K562 (cell line): ENCODE measurements at regions not wholly inside any gene's neighbourhood (a gene's known extent, or its start where the extent isn't known, plus 50 kb on each side); places are given as distances from the start of the nearest gene placed in this dataset.

Experiments used
- ATAC-seq: fragments of 200-7000 bp; cut with Tn5 transposase; 3 replicates; pipeline ENCODE4 v1.9.1; 2020; ENCODE audit warnings: moderate library complexity
- BruUV-seq: library from RNA; stranded (reverse); fragments of 400-500 nt; replicated peaks from 2 replicates; lab custom pipeline; 2021; lab: Mats Ljungman, UMichigan
- CTCF ChIA-PET: fragments of 300-600 bp; formaldehyde crosslinking; extraction: SDS; loops from one replicate; lab custom pipeline; 2021; ENCODE audit warnings: low intra/inter-chr PET ratio; lab: Yijun Ruan, JAX
- POLR2A ChIA-PET: fragments of 300-600, 350-650 bp; sonication (Branson Sonifier 250); formaldehyde crosslinking; extraction: SDS; loops from one replicate; lab custom pipeline; 2021; ENCODE audit warnings: antibody characterized with exemption, inconsistent platforms; lab: Yijun Ruan, JAX
- DNase-seq, 4 experiments: peaks; one replicate each; pipeline versions ENCODE4 v3.0.0 to v3.0.0-alpha.2; 2011 to 2018; ENCODE audit warnings: low spot score in 3 of 4, mixed read lengths in 3 of 4; ENCODE audit errors: extremely low read depth in 1 of 4
- FAIRE-seq: peaks from 2 replicates; lab custom pipeline; 2011; peaks lifted over from hg19 to GRCh38; lab: Jason Lieb, UNC
- H2AFZ ChIP-seq: 2 replicates; pipeline ENCODE4 v1.6.0; 2011; ENCODE audit warnings: low read depth, low read length, control low read depth, inconsistent platforms
- H3K27ac ChIP-seq: fragments of 200-600 bp; 3 replicates; pipeline ENCODE4 v1.8.0; 2011; ENCODE audit warnings: low read depth, mild to moderate bottlenecking, control low read depth, inconsistent platforms, low read length, moderate library complexity, mixed read lengths; ENCODE audit errors: extremely low read depth
- H3K27me3 ChIP-seq, 2 experiments: fragments of 300-600 bp in 1 of 2; 2 replicates in 1 of 2; 3 replicates in 1 of 2; pipeline versions ENCODE4 v1.6.0 to v1.8.0; 2011; ENCODE audit warnings: inconsistent platforms in 2 of 2, low read length in 2 of 2, mild to moderate bottlenecking in 1 of 2, mixed read lengths in 1 of 2, moderate library complexity in 1 of 2; ENCODE audit not compliant: control insufficient read depth in 2 of 2, insufficient read depth in 2 of 2
- H3K36me3 ChIP-seq: fragments of 300-600 bp; 3 replicates; pipeline ENCODE4 v1.8.0; 2011; ENCODE audit warnings: mild to moderate bottlenecking, low read length, inconsistent platforms; ENCODE audit not compliant: control insufficient read depth, insufficient read depth
- H3K4me1 ChIP-seq, 2 experiments: fragments of 200-600 bp in 1 of 2; replicated peaks in 1 of 2; 2 replicates in 1 of 2; 3 replicates in 1 of 2; pipeline versions ENCODE4 v1.5.1 to v1.8.0; 2011; ENCODE audit warnings: inconsistent platforms in 2 of 2, low read length in 2 of 2, mild to moderate bottlenecking in 1 of 2, mixed read lengths in 1 of 2, moderate library complexity in 1 of 2; ENCODE audit not compliant: control insufficient read depth in 2 of 2, insufficient read depth in 2 of 2
- H3K4me2 ChIP-seq: 2 replicates; pipeline ENCODE4 v1.6.1; 2011; ENCODE audit warnings: low read length, control low read depth, inconsistent platforms, mixed read lengths; ENCODE audit not compliant: insufficient read depth
- H3K4me3 ChIP-seq: fragments of 200-600 bp; sonication (generic), shearing (Covaris generic); 2 replicates; pipeline ENCODE4 v1.5.1; 2016; ENCODE audit warnings: control low read depth, inconsistent platforms
- H3K79me2 ChIP-seq: fragments of 200-600 bp; 3 replicates; pipeline ENCODE4 v1.8.0; 2011; ENCODE audit warnings: low read length, inconsistent platforms; ENCODE audit not compliant: control insufficient read depth, insufficient read depth
- H3K9ac ChIP-seq, 2 experiments: 2 replicates each; pipeline versions ENCODE4 v1.6.0 to v1.6.1; 2011; ENCODE audit warnings: low read depth in 2 of 2, low read length in 2 of 2, control low read depth in 1 of 2, inconsistent platforms in 1 of 2, mild to moderate bottlenecking in 1 of 2, mixed read lengths in 1 of 2; ENCODE audit not compliant: insufficient read depth in 1 of 2
- H3K9me1 ChIP-seq: one replicate; pipeline ENCODE4 v1.6.0; 2011; ENCODE audit warnings: inconsistent platforms, mild to moderate bottlenecking, low read length, moderate library complexity; ENCODE audit not compliant: control insufficient read depth, insufficient read depth
- H3K9me3 ChIP-seq: replicated peaks from 2 replicates; pipeline ENCODE4 v1.5.1; 2011; ENCODE audit warnings: low read depth, low read length, inconsistent platforms; ENCODE audit not compliant: control insufficient read depth, insufficient read depth
- H4K20me1 ChIP-seq: replicated peaks from 2 replicates; pipeline ENCODE4 v1.6.1; 2011; ENCODE audit warnings: low read length, inconsistent platforms, mixed read lengths; ENCODE audit not compliant: control insufficient read depth, insufficient read depth
- ETS2 ChIP-seq: IDR thresholded peaks from 2 replicates; pipeline ENCODE4 v1.6.1; 2016; ENCODE audit warnings: borderline replicate concordance, missing genetic modification characterization, mild to moderate bottlenecking, moderate library complexity, missing compliant biosample characterization; ENCODE audit not compliant: poor library complexity, severe bottlenecking
- GTF2E2 ChIP-seq: fragments of 200-800 bp; sonication (Bioruptor generic); IDR thresholded peaks from 2 replicates; pipeline ENCODE4 v1.6.1; 2016; ENCODE audit warnings: missing genetic modification characterization, missing compliant biosample characterization
- RAD51 ChIP-seq: fragments of 450-650 bp; IDR thresholded peaks from 2 replicates; pipeline ENCODE4 v1.7.1; 2016; ENCODE audit warnings: low read depth, mild to moderate bottlenecking, borderline replicate concordance
- TAF1 ChIP-seq: IDR thresholded peaks from 2 replicates; pipeline ENCODE4 v1.6.1; 2011; ENCODE audit warnings: mild to moderate bottlenecking, low read length, moderate library complexity; ENCODE audit not compliant: insufficient read depth, control insufficient read depth, severe bottlenecking; ENCODE audit errors: extremely low read depth
- ZBTB17 ChIP-seq: fragments of 450-650 bp; formaldehyde crosslinking; IDR thresholded peaks from 2 replicates; pipeline ENCODE4 v1.4.0; 2020; ENCODE audit warnings: mild to moderate bottlenecking
- ZKSCAN1 ChIP-seq: fragments of 150-350 bp; IDR thresholded peaks from 2 replicates; pipeline ENCODE4 v1.6.1; 2016; ENCODE audit warnings: low read depth, low read length
- ZNF197 ChIP-seq: fragments of 200-800 bp; sonication (Bioruptor generic); IDR thresholded peaks from 2 replicates; pipeline ENCODE4 v1.6.1; 2016; ENCODE audit warnings: low read depth, missing genetic modification characterization, missing compliant biosample characterization
- ZNF583 ChIP-seq: fragments of 250-450 bp; sonication (Bioruptor Pico); IDR thresholded peaks from 2 replicates; pipeline ENCODE4 v1.4.0; 2020
- WGBS: fragments of 100-300 bp; shearing (Covaris generic); methylation state at CpG from one replicate; pipeline ENCODE4 v1.1.6; 2016; ENCODE audit warnings: low coverage, mixed read lengths; ENCODE audit not compliant: insufficient coverage; ENCODE audit errors: missing lambda C conversion rate; 5-methylcytosine and 5-hydroxymethylcytosine counted together
- in situ Hi-C: fragments of 300-500 bp; cut with MboI; formaldehyde crosslinking; loops from 4 replicates; pipeline ENCODE4 v1.15.0; 2018; ENCODE audit warnings: inconsistent platforms, mixed read lengths
- intact Hi-C: fragments of 100-400 bp; cut with micrococcal nuclease; formaldehyde crosslinking; loops from 2 replicates; pipeline ENCODE4 v1.14.2; 2022
- TF ChIP-seq, protein P1 (sequence below), 2 experiments: fragments of 450-650 bp; IDR thresholded peaks; 2 replicates each; pipeline ENCODE4 v1.6.1; 2016
- TF ChIP-seq, protein P2 (sequence below): fragments of 450-650 bp; formaldehyde crosslinking; IDR thresholded peaks from 2 replicates; pipeline ENCODE4 v1.4.0; 2022; ENCODE audit warnings: mild to moderate bottlenecking, moderate library complexity
- TF ChIP-seq, protein P3 (sequence below): sonication (generic); formaldehyde crosslinking; IDR thresholded peaks from 2 replicates; pipeline ENCODE4 v1.5.0; 2020; ENCODE audit warnings: missing genetic modification reagents
- TF ChIP-seq, protein P4 (sequence below): sonication (generic); formaldehyde crosslinking; IDR thresholded peaks from 2 replicates; pipeline ENCODE4 v1.8.0; 2023; ENCODE audit warnings: missing genetic modification reagents, mild to moderate bottlenecking, borderline replicate concordance

DNA sequence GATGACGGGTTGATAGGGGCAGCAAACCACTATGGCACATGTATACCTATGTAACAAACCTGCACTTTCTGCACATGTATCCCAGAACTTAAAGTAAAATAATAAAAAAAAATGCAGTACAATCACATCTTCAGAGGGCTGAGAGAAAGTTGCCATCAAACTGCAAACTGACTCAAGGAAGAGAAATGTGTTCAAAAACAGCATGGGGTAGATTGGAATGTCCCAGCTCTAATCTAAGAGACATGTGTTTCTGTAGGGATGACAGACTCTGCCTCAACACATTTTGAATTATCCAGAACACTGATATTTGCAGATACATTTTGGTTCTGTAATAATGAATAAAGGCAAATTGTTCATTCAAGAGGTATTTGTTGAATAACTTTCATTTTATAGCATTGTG, 171.2 kb upstream of the RUNX1 start:
- Histone ChIP-seq H3K36me3 (no peaks in the 10 kb centered on the region), H3K27me3 (no peaks in the 10 kb centered on the region), H3K9me1 (no peaks in the 10 kb centered on the region), H3K79me2 (no peaks in the 10 kb centered on the region), H3K4me1 (peaks cover 0 to 6% of the 10 kb centered on the region in 2 experiments; a peak in 1 of 5 replicates), H3K9ac (no peak overlapping the region), H3K27ac (no peak overlapping the region), H2AFZ (no peak overlapping the region), H4K20me1 (no peaks in the 10 kb centered on the region), H3K4me3 (no peak overlapping the region), H3K9me3 (no peaks in the 10 kb centered on the region), H3K4me2 (no peak overlapping the region)
- FAIRE-seq (peak; percentile 44), ATAC-seq (no peak), DNase-seq (no peak)
- in situ Hi-C loops: no loop called here
- CTCF ChIA-PET: no interaction called here
- POLR2A ChIA-PET: no interaction called here
- BruUV-seq: no TSS peak
- intact Hi-C loops: no loop called here
- WGBS: 36% methylated on average over 1 of the region's 1 CpG
- TF ChIP-seq ZNF197 (CRISPR knock-in tag): no peak
- TF ChIP-seq, protein P1, sequence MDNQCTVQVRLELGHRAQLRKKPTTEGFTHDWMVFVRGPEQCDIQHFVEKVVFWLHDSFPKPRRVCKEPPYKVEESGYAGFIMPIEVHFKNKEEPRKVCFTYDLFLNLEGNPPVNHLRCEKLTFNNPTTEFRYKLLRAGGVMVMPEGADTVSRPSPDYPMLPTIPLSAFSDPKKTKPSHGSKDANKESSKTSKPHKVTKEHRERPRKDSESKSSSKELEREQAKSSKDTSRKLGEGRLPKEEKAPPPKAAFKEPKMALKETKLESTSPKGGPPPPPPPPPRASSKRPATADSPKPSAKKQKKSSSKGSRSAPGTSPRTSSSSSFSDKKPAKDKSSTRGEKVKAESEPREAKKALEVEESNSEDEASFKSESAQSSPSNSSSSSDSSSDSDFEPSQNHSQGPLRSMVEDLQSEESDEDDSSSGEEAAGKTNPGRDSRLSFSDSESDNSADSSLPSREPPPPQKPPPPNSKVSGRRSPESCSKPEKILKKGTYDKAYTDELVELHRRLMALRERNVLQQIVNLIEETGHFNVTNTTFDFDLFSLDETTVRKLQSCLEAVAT (IDR thresholded peaks at IDR 0.05): no peak
- TF ChIP-seq, protein P2, sequence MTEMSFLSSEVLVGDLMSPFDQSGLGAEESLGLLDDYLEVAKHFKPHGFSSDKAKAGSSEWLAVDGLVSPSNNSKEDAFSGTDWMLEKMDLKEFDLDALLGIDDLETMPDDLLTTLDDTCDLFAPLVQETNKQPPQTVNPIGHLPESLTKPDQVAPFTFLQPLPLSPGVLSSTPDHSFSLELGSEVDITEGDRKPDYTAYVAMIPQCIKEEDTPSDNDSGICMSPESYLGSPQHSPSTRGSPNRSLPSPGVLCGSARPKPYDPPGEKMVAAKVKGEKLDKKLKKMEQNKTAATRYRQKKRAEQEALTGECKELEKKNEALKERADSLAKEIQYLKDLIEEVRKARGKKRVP (CRISPR knock-in tag): no peak
- TF ChIP-seq RAD51: no peak
- TF ChIP-seq ZKSCAN1: no peak
- TF ChIP-seq, protein P3, sequence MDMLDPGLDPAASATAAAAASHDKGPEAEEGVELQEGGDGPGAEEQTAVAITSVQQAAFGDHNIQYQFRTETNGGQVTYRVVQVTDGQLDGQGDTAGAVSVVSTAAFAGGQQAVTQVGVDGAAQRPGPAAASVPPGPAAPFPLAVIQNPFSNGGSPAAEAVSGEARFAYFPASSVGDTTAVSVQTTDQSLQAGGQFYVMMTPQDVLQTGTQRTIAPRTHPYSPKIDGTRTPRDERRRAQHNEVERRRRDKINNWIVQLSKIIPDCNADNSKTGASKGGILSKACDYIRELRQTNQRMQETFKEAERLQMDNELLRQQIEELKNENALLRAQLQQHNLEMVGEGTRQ (CRISPR knock-in tag): no peak
- no peak for TF ChIP-seq ZNF583 (CRISPR knock-in tag)
- no peak for TF ChIP-seq TAF1
- no peak for TF ChIP-seq ZBTB17 (CRISPR knock-in tag)
- TF ChIP-seq GTF2E2: no peak
- no peak for TF ChIP-seq ETS2 (tag)
- TF ChIP-seq, protein P4, sequence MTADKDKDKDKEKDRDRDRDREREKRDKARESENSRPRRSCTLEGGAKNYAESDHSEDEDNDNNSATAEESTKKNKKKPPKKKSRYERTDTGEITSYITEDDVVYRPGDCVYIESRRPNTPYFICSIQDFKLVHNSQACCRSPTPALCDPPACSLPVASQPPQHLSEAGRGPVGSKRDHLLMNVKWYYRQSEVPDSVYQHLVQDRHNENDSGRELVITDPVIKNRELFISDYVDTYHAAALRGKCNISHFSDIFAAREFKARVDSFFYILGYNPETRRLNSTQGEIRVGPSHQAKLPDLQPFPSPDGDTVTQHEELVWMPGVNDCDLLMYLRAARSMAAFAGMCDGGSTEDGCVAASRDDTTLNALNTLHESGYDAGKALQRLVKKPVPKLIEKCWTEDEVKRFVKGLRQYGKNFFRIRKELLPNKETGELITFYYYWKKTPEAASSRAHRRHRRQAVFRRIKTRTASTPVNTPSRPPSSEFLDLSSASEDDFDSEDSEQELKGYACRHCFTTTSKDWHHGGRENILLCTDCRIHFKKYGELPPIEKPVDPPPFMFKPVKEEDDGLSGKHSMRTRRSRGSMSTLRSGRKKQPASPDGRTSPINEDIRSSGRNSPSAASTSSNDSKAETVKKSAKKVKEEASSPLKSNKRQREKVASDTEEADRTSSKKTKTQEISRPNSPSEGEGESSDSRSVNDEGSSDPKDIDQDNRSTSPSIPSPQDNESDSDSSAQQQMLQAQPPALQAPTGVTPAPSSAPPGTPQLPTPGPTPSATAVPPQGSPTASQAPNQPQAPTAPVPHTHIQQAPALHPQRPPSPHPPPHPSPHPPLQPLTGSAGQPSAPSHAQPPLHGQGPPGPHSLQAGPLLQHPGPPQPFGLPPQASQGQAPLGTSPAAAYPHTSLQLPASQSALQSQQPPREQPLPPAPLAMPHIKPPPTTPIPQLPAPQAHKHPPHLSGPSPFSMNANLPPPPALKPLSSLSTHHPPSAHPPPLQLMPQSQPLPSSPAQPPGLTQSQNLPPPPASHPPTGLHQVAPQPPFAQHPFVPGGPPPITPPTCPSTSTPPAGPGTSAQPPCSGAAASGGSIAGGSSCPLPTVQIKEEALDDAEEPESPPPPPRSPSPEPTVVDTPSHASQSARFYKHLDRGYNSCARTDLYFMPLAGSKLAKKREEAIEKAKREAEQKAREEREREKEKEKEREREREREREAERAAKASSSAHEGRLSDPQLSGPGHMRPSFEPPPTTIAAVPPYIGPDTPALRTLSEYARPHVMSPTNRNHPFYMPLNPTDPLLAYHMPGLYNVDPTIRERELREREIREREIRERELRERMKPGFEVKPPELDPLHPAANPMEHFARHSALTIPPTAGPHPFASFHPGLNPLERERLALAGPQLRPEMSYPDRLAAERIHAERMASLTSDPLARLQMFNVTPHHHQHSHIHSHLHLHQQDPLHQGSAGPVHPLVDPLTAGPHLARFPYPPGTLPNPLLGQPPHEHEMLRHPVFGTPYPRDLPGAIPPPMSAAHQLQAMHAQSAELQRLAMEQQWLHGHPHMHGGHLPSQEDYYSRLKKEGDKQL (CRISPR knock-in tag): no peak
